Upper lobe of left lung (tissue), 6 donors: ENCODE measurements at regions not wholly inside any gene's neighbourhood (a gene's known extent, or its start where the extent isn't known, plus 50 kb on each side); places are given as distances from the start of the nearest gene placed in this dataset.

ENCODE experiments used
- ATAC-seq, 2 donors: fragments of 200-7000 bp; cut with Tn5 transposase; one replicate each; pipeline ENCODE4 v1.9.1; 2022; ENCODE audit warnings: mild to moderate bottlenecking in 2 of 2, moderate library complexity in 2 of 2; ENCODE audit not compliant: low FRiP score in 2 of 2
- DNase-seq, 2 donors: peaks; one replicate each; pipeline ENCODE4 v3.0.0-alpha.2; 2019 to 2020
- H3K27ac ChIP-seq, 4 donors: fragments of 200-600 bp; sonication (generic); one replicate each; pipeline ENCODE4 v1.5.1; 2016 to 2019
- H3K27me3 ChIP-seq, 4 donors: fragments of 200-600 bp; sonication (generic); one replicate each; pipeline ENCODE4 v1.5.1; 2017 to 2019
- H3K36me3 ChIP-seq, 4 donors: fragments of 200-600 bp; sonication (generic); one replicate each; pipeline ENCODE4 v1.5.1; 2016 to 2019
- H3K4me1 ChIP-seq, 4 donors: fragments of 200-600 bp; sonication (generic); one replicate each; pipeline ENCODE4 v1.5.1; 2018 to 2019
- H3K4me3 ChIP-seq, 4 donors: fragments of 200-600 bp; sonication (generic); one replicate each; pipeline ENCODE4 v1.5.1; 2017 to 2019; ENCODE audit warnings: mild to moderate bottlenecking in 2 of 4, moderate library complexity in 1 of 4
- H3K9me3 ChIP-seq, 4 donors: fragments of 200-600 bp; sonication (generic); one replicate each; pipeline ENCODE4 v1.5.1; 2018 to 2019
- EP300 ChIP-seq, 4 donors: sonication (generic); formaldehyde crosslinking; IDR thresholded peaks; one replicate each; pipeline ENCODE4 v1.5.1; 2017; ENCODE audit warnings: antibody characterized with exemption in 4 of 4, control low read depth in 2 of 4
- POLR2A ChIP-seq, 4 donors: fragments of 450-650 bp; IDR thresholded peaks; one replicate each; pipeline ENCODE4 v1.5.1; 2016 to 2017; ENCODE audit warnings: antibody characterized with exemption in 4 of 4, mild to moderate bottlenecking in 2 of 4
- POLR2AphosphoS5 ChIP-seq, 2 donors: sonication (generic); formaldehyde crosslinking; IDR thresholded peaks; one replicate each; pipeline ENCODE4 v1.5.1; 2017; ENCODE audit warnings: antibody characterized with exemption in 2 of 2
- WGBS, 2 donors: methylation state at CpG; one replicate each; pipeline ENCODE4 v1.1.5; 2017 to 2018; 5-methylcytosine and 5-hydroxymethylcytosine counted together
- TF ChIP-seq, protein P1 (sequence below), 6 experiments: fragments of 450-650 bp in 4 of 6; fragments of 200-600 bp in 2 of 6; sonication (generic) in 2 of 6; IDR thresholded peaks; one replicate each; pipeline ENCODE4 v1.5.1; 2016 to 2019; ENCODE audit warnings: antibody characterized with exemption in 6 of 6
- donor health status: DM: no; HTN: no; CAD: no; lungs with moderate emphysema.
- donor health status: DM: no; HTN: yes; CAD: no; lungs with severe emphysema.

DNA sequence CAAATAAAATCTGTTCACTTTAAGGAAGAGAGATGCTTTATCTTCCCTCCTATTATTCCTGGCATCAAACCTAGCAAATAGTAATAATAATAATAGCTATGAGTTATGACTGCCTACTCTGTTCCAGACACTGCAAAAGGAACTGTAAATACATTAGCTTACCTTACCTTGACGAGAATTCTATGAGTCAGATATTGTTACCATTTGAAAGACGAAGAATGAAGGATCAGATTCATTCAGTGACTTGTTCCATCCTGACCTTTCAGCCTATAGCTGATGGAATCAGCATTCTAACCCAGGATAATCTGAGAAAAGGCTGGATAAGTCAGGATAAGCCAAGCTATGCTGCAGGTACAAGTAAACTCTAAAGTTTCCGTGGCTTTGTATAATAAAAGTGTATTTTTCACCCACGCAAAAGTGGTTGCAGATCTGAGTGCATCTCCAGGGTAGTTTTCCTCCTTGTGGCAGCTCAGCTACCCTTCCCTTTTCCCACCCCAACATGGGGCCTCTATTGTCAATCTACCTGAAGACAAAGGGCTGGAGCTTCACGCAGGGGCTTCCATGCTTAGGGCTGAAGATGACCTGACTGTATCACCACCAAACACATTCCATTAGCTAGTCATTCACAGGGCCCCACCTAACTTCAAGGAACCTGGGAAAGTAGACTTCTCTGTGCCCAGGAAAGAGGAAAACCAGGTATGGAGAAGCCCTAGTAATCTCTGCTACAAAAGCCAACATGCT lies 57.2 kb upstream of the CCND2 start:
- H3K4me1 ChIP-seq: peaks cover 0 to 4% (median 0%) of the 10 kb centered on the region in 4 donors
- no peak for ATAC-seq
- H3K27me3 ChIP-seq: no peaks in the 10 kb centered on the region
- no peak overlapping the region for H3K4me3 ChIP-seq
- 67% methylated on average over 5 of the region's 5 CpGs for WGBS, 2 donors
- H3K27ac ChIP-seq: no peak overlapping the region
- H3K9me3 ChIP-seq: no peaks in the 10 kb centered on the region
- no peak for DNase-seq
- no peaks in the 10 kb centered on the region for H3K36me3 ChIP-seq
- TF ChIP-seq EP300 (IDR thresholded peaks at IDR 0.05) (no peak), POLR2AphosphoS5 (IDR thresholded peaks at IDR 0.05) (no peak)
- TF ChIP-seq, protein P1, sequence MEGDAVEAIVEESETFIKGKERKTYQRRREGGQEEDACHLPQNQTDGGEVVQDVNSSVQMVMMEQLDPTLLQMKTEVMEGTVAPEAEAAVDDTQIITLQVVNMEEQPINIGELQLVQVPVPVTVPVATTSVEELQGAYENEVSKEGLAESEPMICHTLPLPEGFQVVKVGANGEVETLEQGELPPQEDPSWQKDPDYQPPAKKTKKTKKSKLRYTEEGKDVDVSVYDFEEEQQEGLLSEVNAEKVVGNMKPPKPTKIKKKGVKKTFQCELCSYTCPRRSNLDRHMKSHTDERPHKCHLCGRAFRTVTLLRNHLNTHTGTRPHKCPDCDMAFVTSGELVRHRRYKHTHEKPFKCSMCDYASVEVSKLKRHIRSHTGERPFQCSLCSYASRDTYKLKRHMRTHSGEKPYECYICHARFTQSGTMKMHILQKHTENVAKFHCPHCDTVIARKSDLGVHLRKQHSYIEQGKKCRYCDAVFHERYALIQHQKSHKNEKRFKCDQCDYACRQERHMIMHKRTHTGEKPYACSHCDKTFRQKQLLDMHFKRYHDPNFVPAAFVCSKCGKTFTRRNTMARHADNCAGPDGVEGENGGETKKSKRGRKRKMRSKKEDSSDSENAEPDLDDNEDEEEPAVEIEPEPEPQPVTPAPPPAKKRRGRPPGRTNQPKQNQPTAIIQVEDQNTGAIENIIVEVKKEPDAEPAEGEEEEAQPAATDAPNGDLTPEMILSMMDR (IDR thresholded peaks at IDR 0.05): no peak

DNA sequence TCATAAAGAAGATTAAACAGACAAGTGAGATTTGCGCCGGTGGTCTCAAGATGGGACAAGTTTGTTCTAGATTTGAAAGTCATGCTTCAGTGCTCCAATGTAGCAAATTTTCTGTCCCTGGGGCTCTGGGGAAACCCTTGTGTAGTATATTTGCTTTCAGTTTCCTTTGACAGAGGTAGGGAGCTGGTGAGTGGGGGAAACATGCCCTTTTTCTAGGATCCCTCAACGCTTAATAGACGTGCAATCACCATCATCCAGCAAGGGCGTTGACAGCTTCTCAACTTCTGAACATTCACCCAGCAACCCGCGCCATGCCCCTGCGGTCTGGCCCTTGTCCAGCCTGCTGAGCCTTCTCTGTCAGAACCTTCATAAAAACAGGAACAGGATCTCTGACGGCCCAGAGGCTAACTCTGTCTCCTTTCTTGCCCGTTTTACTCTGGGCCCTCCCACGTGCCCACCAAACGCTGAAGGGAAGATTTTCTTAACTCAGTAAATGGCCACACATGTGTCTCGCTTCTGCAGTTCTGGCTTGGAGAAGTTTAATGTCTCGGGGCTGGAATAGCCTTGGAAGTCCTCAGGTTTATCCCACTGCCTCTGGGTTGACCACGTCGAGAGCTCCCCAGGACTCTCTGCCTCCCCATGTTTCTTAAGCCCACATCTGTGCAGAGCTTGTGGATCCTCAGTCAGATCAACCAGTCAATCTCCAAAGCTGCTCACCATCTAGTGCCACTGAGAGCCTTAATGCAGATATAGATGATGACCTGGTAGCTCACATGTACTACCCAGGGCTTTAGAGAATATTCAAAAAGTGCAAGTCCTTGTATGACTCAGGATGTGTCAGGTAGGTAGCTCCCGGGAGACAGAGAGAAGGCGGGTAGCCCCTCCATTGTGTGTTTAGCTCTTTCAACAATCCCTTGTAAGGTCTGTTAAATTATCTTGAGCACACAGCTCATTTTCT lies 58.1 kb upstream of the CCND2 start:
- H3K9me3 ChIP-seq: no peaks in the 10 kb centered on the region
- no peaks in the 10 kb centered on the region for H3K27me3 ChIP-seq
- no peaks in the 10 kb centered on the region for H3K36me3 ChIP-seq
- DNase-seq (peak; percentile 85 to 90), ATAC-seq (peak; percentile 74 to 92)
- H3K4me3 ChIP-seq: no peak overlapping the region
- 47 to 69% methylated on average over 16 to 18 of the region's 18 CpGs for WGBS, 2 donors
- peak overlapping the region in 2 of 4 donors; percentile 15 to 64 for H3K27ac ChIP-seq
- no peak for TF ChIP-seq POLR2A (IDR thresholded peaks at IDR 0.05)
- TF ChIP-seq, protein P1 (IDR thresholded peaks at IDR 0.05): no peak
- no peak for TF ChIP-seq EP300 (IDR thresholded peaks at IDR 0.05)
- TF ChIP-seq POLR2AphosphoS5 (IDR thresholded peaks at IDR 0.05): no peak
- H3K4me1 ChIP-seq: peaks cover 0 to 4% (median 0%) of the 10 kb centered on the region in 4 donors

DNA sequence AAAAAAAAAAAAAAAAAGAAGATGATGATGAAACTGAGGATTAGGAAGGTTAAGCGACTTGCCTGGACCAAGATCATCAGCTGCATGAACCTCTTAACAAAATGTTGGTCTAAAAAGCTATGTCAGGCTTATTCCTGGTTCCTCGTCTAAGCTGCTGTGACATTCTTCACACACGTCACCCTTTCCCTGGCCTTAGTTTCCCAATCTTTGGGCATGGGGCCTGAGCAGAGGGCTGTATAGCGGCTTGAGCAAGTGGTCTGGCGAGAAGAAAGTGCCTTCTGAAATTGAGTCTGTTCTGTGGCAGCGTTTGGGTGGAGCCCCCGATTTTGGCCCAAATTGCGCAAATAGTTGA lies 58.7 kb upstream of the CCND2 start:
- DNase-seq (no peak), ATAC-seq (peak in 1 of 2 donors; percentile 40)
- H3K27me3 ChIP-seq: no peaks in the 10 kb centered on the region
- H3K27ac ChIP-seq: peak overlapping the region in 2 of 4 donors; percentile 15 to 64
- H3K4me3 ChIP-seq: no peak overlapping the region
- 62 to 72% methylated on average over 8 of the region's 8 CpGs for WGBS, 2 donors
- H3K9me3 ChIP-seq: no peaks in the 10 kb centered on the region
- peaks cover 0 to 4% (median 0%) of the 10 kb centered on the region in 4 donors for H3K4me1 ChIP-seq
- TF ChIP-seq POLR2A (IDR thresholded peaks at IDR 0.05) (no peak), EP300 (IDR thresholded peaks at IDR 0.05) (no peak), POLR2AphosphoS5 (IDR thresholded peaks at IDR 0.05) (no peak)
- TF ChIP-seq, protein P1 (IDR thresholded peaks at IDR 0.05): no peak
- H3K36me3 ChIP-seq: no peaks in the 10 kb centered on the region

DNA sequence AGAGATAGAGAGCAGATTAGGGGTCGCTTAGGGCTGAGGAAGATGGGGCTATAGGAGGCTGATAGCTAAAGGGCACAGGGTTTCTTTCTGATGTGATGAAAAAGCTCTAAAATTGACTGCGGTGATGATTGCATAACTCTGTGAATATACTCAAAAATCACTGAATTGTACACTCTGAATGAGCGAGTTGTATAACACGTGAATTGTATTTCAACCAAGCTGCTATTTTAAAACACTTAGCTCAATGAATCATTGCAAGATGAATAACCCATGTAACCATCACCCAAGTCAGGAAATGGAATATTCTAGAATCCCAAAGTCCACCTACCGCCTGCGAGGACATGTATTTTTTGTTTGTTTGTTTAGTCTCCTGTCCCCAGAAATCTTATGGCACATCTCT lies 60.1 kb upstream of the CCND2 start:
- no peak for TF ChIP-seq POLR2AphosphoS5 (IDR thresholded peaks at IDR 0.05)
- TF ChIP-seq, protein P1 (IDR thresholded peaks at IDR 0.05): no peak
- no peak for TF ChIP-seq EP300 (IDR thresholded peaks at IDR 0.05)
- no peak for TF ChIP-seq POLR2A (IDR thresholded peaks at IDR 0.05)
- no peak for ATAC-seq
- 65 to 68% methylated on average over 6 of the region's 6 CpGs for WGBS, 2 donors
- no peak overlapping the region for H3K4me3 ChIP-seq
- H3K27ac ChIP-seq: no peak overlapping the region
- H3K4me1 ChIP-seq: peaks cover 0 to 4% (median 0%) of the 10 kb centered on the region in 4 donors
- no peaks in the 10 kb centered on the region for H3K9me3 ChIP-seq
- no peak for DNase-seq
- H3K27me3 ChIP-seq: no peaks in the 10 kb centered on the region
- H3K36me3 ChIP-seq: no peaks in the 10 kb centered on the region
